ENCODE measurements at regions not wholly inside any gene's neighbourhood (a gene's known extent, or its start where the extent isn't known, plus 50 kb on each side); places are given as distances from the start of the nearest gene placed in this dataset.

DNA sequence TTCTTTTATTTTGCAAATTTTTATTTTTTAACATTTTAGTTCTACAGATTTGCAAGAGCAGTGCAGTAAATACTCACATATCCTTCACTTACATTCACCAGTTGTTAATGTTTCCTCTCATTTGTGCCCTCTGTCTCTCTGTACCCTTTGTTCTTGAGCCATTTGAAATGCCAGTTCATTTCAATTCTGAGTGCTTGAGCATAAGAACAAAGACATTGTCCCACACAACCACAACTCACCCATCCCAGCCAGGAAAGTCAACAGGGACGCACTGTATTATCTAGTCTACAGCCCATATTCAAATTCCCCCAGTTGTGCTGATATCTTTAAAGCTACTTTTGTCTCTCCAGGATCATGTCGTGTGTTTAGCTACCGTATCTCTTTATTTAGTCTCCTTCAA is 141.4 kb upstream of the SLC6A11 start:
- WGBS, 3 donors: 64 to 76% (median 69%) methylated on average over 3 of the region's 3 CpGs
- Histone ChIP-seq H3K27me3 (ENCODE audit: insufficient read depth in 3 of 3, low read length in 2 of 3) (no peaks in the 10 kb centered on the region), H3K4me1 (no peaks in the 10 kb centered on the region), H3K27ac (no peak overlapping the region), H3K4me3 (no peak overlapping the region), H3K9me3 (no peaks in the 10 kb centered on the region), H3K36me3 (ENCODE audit: insufficient read depth in 1 of 2, low read depth in 1 of 2) (no peaks in the 10 kb centered on the region)
- DNase-seq (no peak), ATAC-seq (no peak)
- TF ChIP-seq, protein P1, sequence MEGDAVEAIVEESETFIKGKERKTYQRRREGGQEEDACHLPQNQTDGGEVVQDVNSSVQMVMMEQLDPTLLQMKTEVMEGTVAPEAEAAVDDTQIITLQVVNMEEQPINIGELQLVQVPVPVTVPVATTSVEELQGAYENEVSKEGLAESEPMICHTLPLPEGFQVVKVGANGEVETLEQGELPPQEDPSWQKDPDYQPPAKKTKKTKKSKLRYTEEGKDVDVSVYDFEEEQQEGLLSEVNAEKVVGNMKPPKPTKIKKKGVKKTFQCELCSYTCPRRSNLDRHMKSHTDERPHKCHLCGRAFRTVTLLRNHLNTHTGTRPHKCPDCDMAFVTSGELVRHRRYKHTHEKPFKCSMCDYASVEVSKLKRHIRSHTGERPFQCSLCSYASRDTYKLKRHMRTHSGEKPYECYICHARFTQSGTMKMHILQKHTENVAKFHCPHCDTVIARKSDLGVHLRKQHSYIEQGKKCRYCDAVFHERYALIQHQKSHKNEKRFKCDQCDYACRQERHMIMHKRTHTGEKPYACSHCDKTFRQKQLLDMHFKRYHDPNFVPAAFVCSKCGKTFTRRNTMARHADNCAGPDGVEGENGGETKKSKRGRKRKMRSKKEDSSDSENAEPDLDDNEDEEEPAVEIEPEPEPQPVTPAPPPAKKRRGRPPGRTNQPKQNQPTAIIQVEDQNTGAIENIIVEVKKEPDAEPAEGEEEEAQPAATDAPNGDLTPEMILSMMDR (IDR thresholded peaks at IDR 0.05): no peak
- intact Hi-C loops (cut with DNase I): no loop called here

DNA sequence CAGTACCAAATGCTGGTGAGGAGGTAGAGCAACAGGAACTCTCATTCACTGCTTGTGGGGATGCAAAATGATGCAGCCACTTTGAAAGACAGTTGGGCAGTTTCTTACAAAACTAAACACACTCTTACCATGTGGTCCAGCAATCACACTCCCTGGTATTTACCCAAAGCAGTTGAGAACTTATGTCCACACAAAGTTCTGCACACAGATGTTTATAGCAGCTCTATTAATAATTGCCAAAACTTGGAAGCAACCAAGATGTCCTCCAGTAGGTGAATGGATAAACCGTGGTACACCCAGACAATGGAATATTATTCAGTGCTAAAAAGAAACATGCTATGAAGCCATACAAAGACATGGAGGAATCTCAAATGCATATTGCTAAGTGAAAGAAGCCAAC is 139.1 kb upstream of the SLC6A11 start:
- H3K9me3 ChIP-seq: no peaks in the 10 kb centered on the region
- TF ChIP-seq, protein P1 (IDR thresholded peaks at IDR 0.05): no peak
- H3K4me1 ChIP-seq: no peaks in the 10 kb centered on the region
- H3K4me3 ChIP-seq: no peak overlapping the region
- ATAC-seq: no peak
- H3K27me3 ChIP-seq (ENCODE audit: insufficient read depth in 3 of 3, low read length in 2 of 3): no peaks in the 10 kb centered on the region
- DNase-seq: no peak
- intact Hi-C loops (cut with DNase I): no loop called here
- 85 to 94% (median 91%) methylated on average over 1 of the region's 1 CpG for WGBS, 3 donors
- no peak overlapping the region for H3K27ac ChIP-seq
- no peaks in the 10 kb centered on the region for H3K36me3 ChIP-seq (ENCODE audit: insufficient read depth in 1 of 2, low read depth in 1 of 2)

DNA sequence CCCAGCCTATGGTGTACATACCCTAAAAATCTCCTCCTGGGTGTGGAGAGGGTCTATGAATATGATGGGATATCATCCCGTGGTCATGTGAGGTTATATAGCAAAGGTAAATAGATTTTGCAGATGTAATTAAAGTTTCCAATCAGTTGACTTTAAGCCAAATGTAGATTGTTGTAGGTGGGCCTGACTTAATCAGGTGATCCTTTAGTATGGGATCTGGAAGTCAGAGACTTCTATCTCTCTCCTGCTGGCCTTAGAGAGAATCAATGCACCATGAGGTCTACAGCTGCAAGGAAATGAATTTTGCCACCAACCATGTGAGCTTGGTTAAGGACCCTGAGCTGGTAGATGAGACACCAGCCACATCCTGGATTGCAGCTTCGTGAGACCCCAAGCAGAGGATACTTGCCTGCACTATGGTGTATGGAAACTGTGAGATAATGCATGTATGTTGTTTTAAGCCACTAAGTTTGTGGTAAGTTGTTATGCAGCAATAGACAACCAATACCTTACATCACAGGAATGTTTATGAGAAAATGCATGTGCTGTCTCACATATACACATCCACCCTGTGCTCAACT is 137.1 kb upstream of the SLC6A11 start:
- no peaks in the 10 kb centered on the region for H3K9me3 ChIP-seq
- intact Hi-C loops (cut with DNase I): no loop called here
- no peak overlapping the region for H3K27ac ChIP-seq
- no peak overlapping the region for H3K4me3 ChIP-seq
- DNase-seq (no peak), ATAC-seq (no peak)
- no peaks in the 10 kb centered on the region for H3K36me3 ChIP-seq (ENCODE audit: insufficient read depth in 1 of 2, low read depth in 1 of 2)
- no peaks in the 10 kb centered on the region for H3K4me1 ChIP-seq
- H3K27me3 ChIP-seq (ENCODE audit: insufficient read depth in 3 of 3, low read length in 2 of 3): no peaks in the 10 kb centered on the region
- 63 to 71% (median 69%) methylated on average over 2 of the region's 2 CpGs for WGBS, 3 donors
- TF ChIP-seq, protein P1 (IDR thresholded peaks at IDR 0.05): no peak

DNA sequence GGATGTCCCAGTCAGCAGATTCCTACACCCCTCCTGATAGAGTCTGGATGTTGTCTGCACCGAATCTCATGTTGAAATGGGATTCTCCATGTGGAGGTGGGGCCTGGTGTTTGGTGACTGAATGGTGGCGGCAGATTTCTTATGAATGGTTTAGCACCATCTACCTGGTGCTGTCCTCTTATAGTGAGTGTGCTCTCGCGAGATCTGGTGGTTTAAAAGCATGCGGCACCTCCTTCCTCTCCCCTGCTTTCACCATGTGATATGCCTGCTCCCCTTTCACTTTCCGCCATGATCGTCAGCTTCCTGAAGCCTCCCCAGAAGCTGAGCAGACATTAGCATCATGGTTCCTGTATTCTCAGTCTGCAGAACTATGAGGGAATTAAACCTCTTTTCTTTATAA is 135.2 kb upstream of the SLC6A11 start:
- H3K27ac ChIP-seq: no peak overlapping the region
- TF ChIP-seq, protein P1 (IDR thresholded peaks at IDR 0.05): no peak
- DNase-seq: no peak
- H3K4me3 ChIP-seq: no peak overlapping the region
- no peaks in the 10 kb centered on the region for H3K36me3 ChIP-seq (ENCODE audit: insufficient read depth in 1 of 2, low read depth in 1 of 2)
- no peaks in the 10 kb centered on the region for H3K27me3 ChIP-seq (ENCODE audit: insufficient read depth in 3 of 3, low read length in 2 of 3)
- ATAC-seq: no peak
- intact Hi-C loops (cut with DNase I): no loop called here
- H3K4me1 ChIP-seq: no peaks in the 10 kb centered on the region
- no peaks in the 10 kb centered on the region for H3K9me3 ChIP-seq
- 85 to 90% (median 89%) methylated on average over 7 of the region's 7 CpGs for WGBS, 3 donors

DNA sequence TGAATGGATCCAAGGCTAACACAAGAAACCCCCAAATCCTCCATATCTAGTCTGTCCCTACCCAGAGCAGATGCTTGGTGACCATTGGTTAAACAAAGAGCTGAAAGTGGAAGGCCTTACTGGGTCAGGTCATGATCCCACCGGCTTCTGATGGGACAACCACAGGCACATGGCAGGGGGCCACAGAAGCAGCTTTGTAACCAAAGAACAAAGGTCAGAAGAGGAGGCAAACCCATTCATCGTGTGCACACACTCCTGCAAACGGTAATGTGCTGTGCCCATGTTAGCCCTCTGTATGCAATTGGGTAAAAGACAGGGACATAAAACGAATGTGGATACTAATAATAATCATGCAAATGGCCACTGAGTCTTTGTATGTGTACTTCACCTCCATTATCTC is 133.3 kb upstream of the SLC6A11 start:
- H3K27me3 ChIP-seq (ENCODE audit: insufficient read depth in 3 of 3, low read length in 2 of 3): no peaks in the 10 kb centered on the region
- DNase-seq (no peak), ATAC-seq (no peak)
- H3K4me3 ChIP-seq: no peak overlapping the region
- no peaks in the 10 kb centered on the region for H3K9me3 ChIP-seq
- intact Hi-C loops (cut with DNase I): no loop called here
- 60 to 68% (median 62%) methylated on average over 4 of the region's 4 CpGs for WGBS, 3 donors
- H3K36me3 ChIP-seq (ENCODE audit: insufficient read depth in 1 of 2, low read depth in 1 of 2): no peaks in the 10 kb centered on the region
- no peak overlapping the region for H3K27ac ChIP-seq
- no peaks in the 10 kb centered on the region for H3K4me1 ChIP-seq
- TF ChIP-seq, protein P1 (IDR thresholded peaks at IDR 0.05): no peak
